ENCODE measurements at regions not wholly inside any gene's neighbourhood (a gene's known extent, or its start where the extent isn't known, plus 50 kb on each side); places are given as distances from the start of the nearest gene placed in this dataset.
"Not testable (repeated sequence)": the region's sequence is repeated elsewhere in the genome, so short reads cannot be mapped to it uniquely, and the experiment has no call there.

DNA sequence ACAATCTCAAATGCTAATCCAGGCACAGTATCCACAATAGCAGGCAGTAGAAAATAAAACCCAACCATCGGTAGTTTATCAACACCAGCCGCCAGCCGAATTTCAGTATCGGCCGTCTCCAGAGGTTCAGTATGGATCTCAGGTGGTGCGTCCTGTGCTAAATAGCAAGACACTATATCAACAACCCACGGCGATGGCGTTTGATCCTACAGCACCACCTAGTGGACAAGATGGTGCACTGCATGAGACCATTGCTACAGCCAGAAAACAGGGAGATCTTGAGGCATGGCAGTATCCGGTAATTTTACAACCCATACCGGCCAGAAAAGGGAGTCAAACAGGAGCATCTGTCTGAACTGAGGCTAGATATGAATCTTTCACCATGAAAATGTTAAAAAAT, 112.0 kb upstream of the FRG2C start:
- H3K4me3 Mint-ChIP-seq; H3K36me3 Mint-ChIP-seq; DNase-seq (ENCODE audit: extremely low spot score, unreplicated experiment); H3K27ac Mint-ChIP-seq; H3K27me3 Mint-ChIP-seq; H3K4me1 Mint-ChIP-seq (ENCODE audit: unreplicated experiment): not testable (repeated sequence)
- H3K9me3 Mint-ChIP-seq: peaks cover 20% of the 10 kb centered on the region
- TF ChIP-seq, protein P1, sequence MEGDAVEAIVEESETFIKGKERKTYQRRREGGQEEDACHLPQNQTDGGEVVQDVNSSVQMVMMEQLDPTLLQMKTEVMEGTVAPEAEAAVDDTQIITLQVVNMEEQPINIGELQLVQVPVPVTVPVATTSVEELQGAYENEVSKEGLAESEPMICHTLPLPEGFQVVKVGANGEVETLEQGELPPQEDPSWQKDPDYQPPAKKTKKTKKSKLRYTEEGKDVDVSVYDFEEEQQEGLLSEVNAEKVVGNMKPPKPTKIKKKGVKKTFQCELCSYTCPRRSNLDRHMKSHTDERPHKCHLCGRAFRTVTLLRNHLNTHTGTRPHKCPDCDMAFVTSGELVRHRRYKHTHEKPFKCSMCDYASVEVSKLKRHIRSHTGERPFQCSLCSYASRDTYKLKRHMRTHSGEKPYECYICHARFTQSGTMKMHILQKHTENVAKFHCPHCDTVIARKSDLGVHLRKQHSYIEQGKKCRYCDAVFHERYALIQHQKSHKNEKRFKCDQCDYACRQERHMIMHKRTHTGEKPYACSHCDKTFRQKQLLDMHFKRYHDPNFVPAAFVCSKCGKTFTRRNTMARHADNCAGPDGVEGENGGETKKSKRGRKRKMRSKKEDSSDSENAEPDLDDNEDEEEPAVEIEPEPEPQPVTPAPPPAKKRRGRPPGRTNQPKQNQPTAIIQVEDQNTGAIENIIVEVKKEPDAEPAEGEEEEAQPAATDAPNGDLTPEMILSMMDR (conservative IDR thresholded peaks at IDR 0.05): peak; percentile 71

DNA sequence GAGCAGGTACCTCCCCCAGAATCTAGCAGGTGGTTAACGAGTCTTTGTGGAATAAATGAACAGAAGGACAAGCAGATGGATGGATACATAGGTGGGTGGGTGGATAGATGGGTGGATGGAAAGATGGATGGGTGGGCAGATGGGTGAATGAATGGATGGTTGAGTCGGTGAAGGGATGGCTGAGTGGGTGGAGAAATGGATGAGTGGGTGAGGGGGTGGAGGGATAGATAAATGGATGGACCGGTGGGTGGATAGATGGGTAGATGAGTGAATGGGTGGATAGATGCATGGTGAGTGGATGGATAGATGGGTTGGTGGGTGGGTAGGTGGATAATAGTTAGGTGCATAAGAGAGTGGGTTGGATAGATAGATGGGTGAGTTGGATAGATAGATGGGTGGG, 99.7 kb upstream of the FRG2C start:
- H3K4me3 Mint-ChIP-seq; H3K36me3 Mint-ChIP-seq; H3K27ac Mint-ChIP-seq; DNase-seq (ENCODE audit: extremely low spot score, unreplicated experiment); H3K9me3 Mint-ChIP-seq; H3K4me1 Mint-ChIP-seq (ENCODE audit: unreplicated experiment): not testable (repeated sequence)
- H3K27me3 Mint-ChIP-seq: peaks cover 12% of the 10 kb centered on the region

DNA sequence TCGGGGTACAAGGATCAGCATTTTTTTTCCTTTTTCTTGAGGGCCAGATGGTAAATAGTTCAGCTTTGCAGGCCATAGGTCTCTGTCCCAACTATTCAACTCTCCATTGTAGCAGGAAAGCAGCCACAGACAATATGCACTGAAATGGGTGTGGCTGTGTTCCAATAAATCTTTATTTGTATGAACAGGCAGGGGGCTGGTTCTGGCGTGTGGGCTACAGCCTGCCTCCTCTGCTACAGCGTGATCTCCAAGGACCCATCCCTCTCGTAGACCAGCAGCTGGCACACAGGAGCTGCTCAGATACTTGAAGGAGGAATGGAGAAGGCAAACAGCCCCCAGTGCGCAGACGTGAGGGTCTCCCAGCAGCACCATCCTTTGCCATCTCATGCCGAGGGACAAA, 91.8 kb upstream of the FRG2C start:
- H3K4me3 Mint-ChIP-seq; H3K27ac Mint-ChIP-seq; DNase-seq (ENCODE audit: extremely low spot score, unreplicated experiment); H3K4me1 Mint-ChIP-seq (ENCODE audit: unreplicated experiment); H3K9me3 Mint-ChIP-seq; H3K36me3 Mint-ChIP-seq: not testable (repeated sequence)
- peaks cover 17% of the 10 kb centered on the region for H3K27me3 Mint-ChIP-seq

- H3K4me1 Mint-ChIP-seq (ENCODE audit: unreplicated experiment); H3K9me3 Mint-ChIP-seq; H3K36me3 Mint-ChIP-seq; DNase-seq (ENCODE audit: extremely low spot score, unreplicated experiment); H3K27ac Mint-ChIP-seq: not testable (repeated sequence)
- Mint-ChIP-seq H3K4me3 (peak overlapping the region; percentile 85), H3K27me3 (peaks cover 61% of the 10 kb centered on the region)
Measured at GRCh38 chr3:75579091-75579490, 85.0 kb upstream of the FRG2C start.

DNA sequence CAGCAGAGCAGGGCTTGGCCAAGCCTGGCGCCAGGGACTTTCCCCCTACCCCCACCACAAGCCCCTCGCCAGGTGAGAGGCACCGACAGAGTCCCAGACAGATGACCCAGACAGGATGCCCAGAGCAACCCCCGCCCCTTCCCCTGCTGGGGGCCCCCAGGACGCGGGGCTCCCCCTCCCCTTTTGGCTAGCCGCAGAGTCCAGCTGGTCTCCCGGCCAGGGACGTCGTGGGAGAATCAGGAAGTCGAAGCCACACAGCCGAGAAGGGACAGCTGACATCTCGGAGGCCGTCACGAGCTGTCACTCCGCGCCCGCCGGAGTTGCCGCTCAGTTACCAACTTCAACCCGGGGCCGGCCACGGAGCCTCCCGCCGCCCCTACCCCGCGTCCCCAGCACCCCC, 84.6 kb upstream of the FRG2C start:
- DNase-seq (ENCODE audit: extremely low spot score, unreplicated experiment); H3K27ac Mint-ChIP-seq; H3K36me3 Mint-ChIP-seq; H3K4me1 Mint-ChIP-seq (ENCODE audit: unreplicated experiment); H3K9me3 Mint-ChIP-seq: not testable (repeated sequence)
- H3K4me3 Mint-ChIP-seq: peak overlapping the region; percentile 85
- peaks cover 62% of the 10 kb centered on the region for H3K27me3 Mint-ChIP-seq

GRCh38 chr3:75579981-75580782, 83.9 kb upstream of the FRG2C start:
- not testable (repeated sequence) for H3K9me3 Mint-ChIP-seq; H3K27ac Mint-ChIP-seq; H3K4me1 Mint-ChIP-seq (ENCODE audit: unreplicated experiment); H3K36me3 Mint-ChIP-seq
- peak; percentile 88 for DNase-seq (ENCODE audit: extremely low spot score, unreplicated experiment)
- Mint-ChIP-seq H3K27me3 (peaks cover 64% of the 10 kb centered on the region), H3K4me3 (peak overlapping the region; percentile 85)
- TF ChIP-seq, protein P1 (conservative IDR thresholded peaks at IDR 0.05): peak; percentile 92

- not testable (repeated sequence) for H3K4me1 Mint-ChIP-seq (ENCODE audit: unreplicated experiment); H3K36me3 Mint-ChIP-seq; H3K4me3 Mint-ChIP-seq; H3K9me3 Mint-ChIP-seq; H3K27ac Mint-ChIP-seq; DNase-seq (ENCODE audit: extremely low spot score, unreplicated experiment)
- H3K27me3 Mint-ChIP-seq: peaks cover 70% of the 10 kb centered on the region
Measured at GRCh38 chr3:75582536-75582935, 81.6 kb upstream of the FRG2C start.

DNA sequence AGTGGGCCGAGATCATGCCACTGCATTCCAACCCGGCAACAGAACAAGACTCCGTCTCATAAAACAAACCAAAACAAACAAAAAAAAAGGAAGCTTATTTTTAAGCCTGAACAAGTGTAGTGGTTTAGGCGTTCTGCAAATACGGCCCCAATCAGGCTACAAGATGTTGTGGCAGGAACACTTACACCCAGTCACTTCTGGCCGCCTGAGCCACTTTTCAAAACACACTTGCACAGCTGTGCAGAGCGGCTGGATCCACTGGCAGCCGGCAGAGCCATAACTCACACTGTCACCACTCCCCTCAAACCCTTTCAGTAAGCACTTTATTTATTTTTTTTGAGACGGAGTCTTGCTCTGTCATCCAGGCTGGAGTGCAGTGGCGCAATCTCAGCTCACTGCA, 81.0 kb upstream of the FRG2C start:
- H3K36me3 Mint-ChIP-seq; H3K4me3 Mint-ChIP-seq; H3K4me1 Mint-ChIP-seq (ENCODE audit: unreplicated experiment); H3K9me3 Mint-ChIP-seq; DNase-seq (ENCODE audit: extremely low spot score, unreplicated experiment); H3K27ac Mint-ChIP-seq: not testable (repeated sequence)
- H3K27me3 Mint-ChIP-seq: peaks cover 64% of the 10 kb centered on the region

DNA sequence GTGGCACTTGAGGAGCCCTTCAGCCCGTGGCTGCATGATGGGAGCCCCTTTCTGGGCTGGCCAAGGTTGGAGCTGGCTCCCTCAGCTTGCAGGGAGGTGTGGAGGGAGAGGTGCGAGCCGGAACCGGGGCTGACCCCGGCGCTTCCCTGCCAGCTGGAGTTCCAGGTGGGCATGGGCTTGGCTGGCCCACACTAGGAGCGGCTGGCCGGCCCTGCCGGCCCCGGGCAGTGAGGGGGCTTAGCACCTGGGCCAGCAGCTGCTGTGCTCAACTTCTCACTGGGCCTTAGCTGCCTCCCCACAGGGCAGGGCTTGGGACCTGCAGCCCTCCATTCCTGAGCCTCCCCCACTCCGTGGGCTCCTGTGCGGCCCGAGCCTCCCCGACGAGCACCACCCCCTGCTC, 76.4 kb upstream of the FRG2C start:
- DNase-seq (ENCODE audit: extremely low spot score, unreplicated experiment); H3K9me3 Mint-ChIP-seq; H3K4me1 Mint-ChIP-seq (ENCODE audit: unreplicated experiment); H3K27ac Mint-ChIP-seq; H3K4me3 Mint-ChIP-seq; H3K36me3 Mint-ChIP-seq: not testable (repeated sequence)
- H3K27me3 Mint-ChIP-seq: peaks cover 43% of the 10 kb centered on the region

GRCh38 chr3:75590382-75590781, 73.7 kb upstream of the FRG2C start:
- H3K4me3 Mint-ChIP-seq; H3K9me3 Mint-ChIP-seq; H3K36me3 Mint-ChIP-seq; H3K27ac Mint-ChIP-seq; H3K4me1 Mint-ChIP-seq (ENCODE audit: unreplicated experiment); DNase-seq (ENCODE audit: extremely low spot score, unreplicated experiment): not testable (repeated sequence)
- peaks cover 32% of the 10 kb centered on the region for H3K27me3 Mint-ChIP-seq
